CD14-positive monocyte (primary cell): ENCODE measurements at regions not wholly inside any gene's neighbourhood (a gene's known extent, or its start where the extent isn't known, plus 50 kb on each side); places are given as distances from the start of the nearest gene placed in this dataset.

Source experiments
- DNase-seq, 3 donors: peaks; one replicate each; pipeline ENCODE4 v3.0.0-alpha.2; 2011 to 2022
- H2AFZ ChIP-seq: 2 replicates; pipeline ENCODE4 v1.6.0; 2012; ENCODE audit warnings: mild to moderate bottlenecking, low read depth, low read length, inconsistent platforms; ENCODE audit not compliant: insufficient read depth, poor library complexity, severe bottlenecking
- H3K27ac ChIP-seq, 2 donors: 1 replicate in 1 of 2; 2 replicates in 1 of 2; pipeline ENCODE4 v1.5.1; 2012 to 2013; ENCODE audit warnings: low read length in 2 of 2, control low read depth in 1 of 2, inconsistent platforms in 1 of 2, low read depth in 1 of 2, mild to moderate bottlenecking in 1 of 2
- H3K27me3 ChIP-seq, 2 donors: one replicate each; pipeline versions ENCODE4 v1.6.0 to v1.6.1; 2011 to 2013; ENCODE audit warnings: low read length in 2 of 2; ENCODE audit not compliant: control insufficient read depth in 2 of 2, insufficient read depth in 2 of 2
- H3K36me3 ChIP-seq, 2 donors: replicated peaks in 1 of 2; 1 replicate in 1 of 2; 2 replicates in 1 of 2; pipeline versions ENCODE4 v1.5.1 to v1.6.1; 2012 to 2013; ENCODE audit warnings: low read length in 2 of 2, control low read depth in 1 of 2, inconsistent platforms in 1 of 2, mild to moderate bottlenecking in 1 of 2; ENCODE audit not compliant: insufficient read depth in 2 of 2, control insufficient read depth in 1 of 2
- H3K4me1 ChIP-seq, 2 donors: 1 replicate in 1 of 2; 2 replicates in 1 of 2; pipeline versions ENCODE4 v1.5.1 to v1.6.1; 2012 to 2013; ENCODE audit warnings: low read length in 2 of 2, control low read depth in 1 of 2, inconsistent platforms in 1 of 2, mild to moderate bottlenecking in 1 of 2, moderate library complexity in 1 of 2; ENCODE audit not compliant: insufficient read depth in 2 of 2, control insufficient read depth in 1 of 2
- H3K4me2 ChIP-seq: replicated peaks from 2 replicates; pipeline ENCODE3; 2012; ENCODE audit warnings: low read length, moderate library complexity, mild to moderate bottlenecking; ENCODE audit not compliant: poor library complexity, severe bottlenecking; ENCODE audit errors: extremely low read depth
- H3K4me3 ChIP-seq, 3 experiments: fragments of 200-600 bp in 1 of 3; sonication (generic) in 1 of 3; replicated peaks in 1 of 3; 1 replicate in 2 of 3; 2 replicates in 1 of 3; pipeline ENCODE4 v1.5.1; 2011 to 2013; ENCODE audit warnings: low read length in 3 of 3, mild to moderate bottlenecking in 3 of 3, control low read depth in 2 of 3, low read depth in 2 of 3, inconsistent platforms in 1 of 3, moderate library complexity in 1 of 3
- H3K79me2 ChIP-seq: 2 replicates; pipeline ENCODE4 v1.6.0; 2012; ENCODE audit warnings: mild to moderate bottlenecking, control low read depth, inconsistent platforms, low read length, moderate library complexity; ENCODE audit not compliant: insufficient read depth
- H3K9ac ChIP-seq: 2 replicates; pipeline ENCODE4 v1.6.0; 2017; ENCODE audit warnings: low read length, mild to moderate bottlenecking; ENCODE audit not compliant: insufficient read depth, poor library complexity, severe bottlenecking
- H3K9me3 ChIP-seq, 2 donors: replicated peaks in 1 of 2; 1 replicate in 1 of 2; 2 replicates in 1 of 2; pipeline versions ENCODE4 v1.5.1 to v1.6.1; 2012 to 2013; ENCODE audit warnings: low read length in 2 of 2, control low read depth in 1 of 2; ENCODE audit not compliant: control insufficient read depth in 1 of 2, insufficient read depth in 1 of 2
- H4K20me1 ChIP-seq: 2 replicates; pipeline ENCODE4 v1.6.0; 2012; ENCODE audit warnings: mild to moderate bottlenecking, low read length, control low read depth, moderate library complexity; ENCODE audit not compliant: insufficient read depth
- H3K27ac Mint-ChIP-seq, 7 donors: one replicate each; pipeline ENCODE4 v1.8.0; 2020; ENCODE audit warnings: mild to moderate bottlenecking in 7 of 7, mixed read lengths in 7 of 7, moderate library complexity in 6 of 7, inconsistent platforms in 2 of 7
- H3K27me3 Mint-ChIP-seq, 3 donors: one replicate each; pipeline ENCODE4 v1.8.0; 2021 to 2022; ENCODE audit warnings: low read depth in 3 of 3, mild to moderate bottlenecking in 3 of 3, mixed read lengths in 3 of 3, moderate library complexity in 3 of 3, inconsistent platforms in 1 of 3
- H3K36me3 Mint-ChIP-seq, 2 donors: one replicate each; pipeline ENCODE4 v1.8.0; 2020; ENCODE audit warnings: mixed read lengths in 2 of 2, inconsistent platforms in 1 of 2, mild to moderate bottlenecking in 1 of 2
- H3K4me1 Mint-ChIP-seq: one replicate; pipeline ENCODE4 v1.8.0; 2020; ENCODE audit warnings: mild to moderate bottlenecking, mixed read lengths
- H3K4me3 Mint-ChIP-seq, 2 donors: one replicate each; pipeline ENCODE4 v1.8.0; 2020; ENCODE audit warnings: mild to moderate bottlenecking in 2 of 2, mixed read lengths in 2 of 2, moderate library complexity in 1 of 2
- H3K9me3 Mint-ChIP-seq, 7 donors: one replicate each; pipeline ENCODE4 v1.8.0; 2020 to 2022; ENCODE audit warnings: mixed read lengths in 7 of 7, mild to moderate bottlenecking in 6 of 7, moderate library complexity in 6 of 7, inconsistent platforms in 2 of 7
- CTCF ChIP-seq: fragments of 200-600 bp; IDR thresholded peaks from one replicate; pipeline ENCODE4 v1.8.0; 2022; ENCODE audit warnings: antibody characterized with exemption, mild to moderate bottlenecking
- intact Hi-C, 2 donors: fragments of 100-400 bp; cut with micrococcal nuclease; formaldehyde crosslinking; loops; one replicate each; pipeline versions ENCODE4 v1.15.0 to v1.15.1; 2023

GRCh38 chr3:88742106-88742505, 365.3 kb upstream of the EPHA3 start:
- intact Hi-C loops = no loop called here
- Histone ChIP-seq H3K79me2 (no peaks in the 10 kb centered on the region), H3K4me3 (no peak overlapping the region), H3K36me3 (no peaks in the 10 kb centered on the region), H3K27ac (no peak overlapping the region), H3K4me1 (no peaks in the 10 kb centered on the region), H2AFZ (no peak overlapping the region), H4K20me1 (no peaks in the 10 kb centered on the region), H3K9ac (no peak overlapping the region), H3K9me3 (peaks cover 20% of the 10 kb centered on the region in 2 donors), H3K4me2 (no peak overlapping the region), H3K27me3 (no peaks in the 10 kb centered on the region)
- H3K27ac Mint-ChIP-seq = no peak overlapping the region
- H3K9me3 Mint-ChIP-seq = peaks cover 2 to 14% (median 6%) of the 10 kb centered on the region in 7 donors
- no peaks in the 10 kb centered on the region for H3K36me3 Mint-ChIP-seq
- H3K4me1 Mint-ChIP-seq = no peaks in the 10 kb centered on the region
- no peak overlapping the region for H3K4me3 Mint-ChIP-seq
- H3K27me3 Mint-ChIP-seq = peaks cover 0 to 2% (median 0%) of the 10 kb centered on the region in 3 donors
- TF ChIP-seq CTCF = no peak
- no peak for DNase-seq

GRCh38 chr3:88742674-88743507, 364.5 kb upstream of the EPHA3 start:
- H3K4me1 ChIP-seq = no peaks in the 10 kb centered on the region
- no peak overlapping the region for H3K27ac Mint-ChIP-seq
- H3K9ac ChIP-seq = no peak overlapping the region
- H3K9me3 Mint-ChIP-seq = peaks cover 2 to 12% (median 4%) of the 10 kb centered on the region in 7 donors
- H3K4me1 Mint-ChIP-seq = no peaks in the 10 kb centered on the region
- H3K36me3 ChIP-seq = no peaks in the 10 kb centered on the region
- peaks cover 16% of the 10 kb centered on the region in 2 donors for H3K9me3 ChIP-seq
- no peaks in the 10 kb centered on the region for H3K27me3 ChIP-seq
- no peak for TF ChIP-seq CTCF
- no peak overlapping the region for H3K4me3 Mint-ChIP-seq
- no peak overlapping the region for H2AFZ ChIP-seq
- H4K20me1 ChIP-seq = no peaks in the 10 kb centered on the region
- H3K36me3 Mint-ChIP-seq = no peaks in the 10 kb centered on the region
- DNase-seq = no peak
- no peak overlapping the region for H3K4me3 ChIP-seq
- H3K4me2 ChIP-seq = no peak overlapping the region
- intact Hi-C loops = no loop called here
- H3K79me2 ChIP-seq = no peaks in the 10 kb centered on the region
- H3K27ac ChIP-seq = no peak overlapping the region
- H3K27me3 Mint-ChIP-seq = peaks cover 0 to 2% (median 0%) of the 10 kb centered on the region in 3 donors
